SHP77 (cell line): ENCODE measurements at regions not wholly inside any gene's neighbourhood (a gene's known extent, or its start where the extent isn't known, plus 50 kb on each side); places are given as distances from the start of the nearest gene placed in this dataset.

Experiments used
- DNase-seq, 2 experiments: peaks; one replicate each; lab custom pipeline; 2025; lab: John Stamatoyannopoulos, UW

DNA sequence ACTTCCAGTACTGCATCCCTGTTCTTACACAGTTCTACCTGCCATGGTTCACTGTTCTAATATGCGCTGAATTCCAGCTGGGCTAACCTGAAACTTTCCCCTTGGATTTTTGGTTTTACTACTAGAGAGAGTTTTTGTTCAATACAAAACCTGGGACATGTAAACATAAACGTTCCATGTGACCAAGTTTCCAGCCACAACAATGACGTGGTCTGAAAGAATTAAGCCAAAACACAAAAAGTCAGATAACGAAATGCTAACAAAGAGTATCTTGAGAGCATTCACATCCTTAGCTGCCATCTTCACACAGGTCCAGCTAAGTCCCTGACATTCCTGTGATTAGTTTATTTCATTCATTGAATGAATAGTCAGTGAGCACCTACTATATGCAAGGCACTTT lies 467.0 kb upstream of the PKDCC start:
- no peak for DNase-seq

DNA sequence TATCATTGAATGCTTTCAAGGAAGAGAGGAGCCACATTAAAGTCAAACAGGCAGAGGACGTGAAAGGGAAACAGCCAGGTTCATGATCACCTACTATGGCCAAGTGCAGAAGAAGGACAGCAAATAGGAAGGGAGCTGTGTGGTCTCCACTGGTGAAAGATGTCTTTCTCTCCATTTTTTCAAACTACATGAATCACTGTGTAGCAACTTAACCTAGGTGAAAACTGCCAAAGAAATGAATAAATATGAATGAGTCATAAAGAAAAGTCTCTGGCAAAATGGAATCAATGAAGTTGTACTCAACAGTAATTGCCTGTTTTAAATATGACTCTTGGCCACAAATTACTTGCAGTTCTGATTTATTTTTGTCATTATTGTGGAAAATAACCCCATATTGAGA lies 452.6 kb upstream of the PKDCC start:
- DNase-seq: no peak

DNA sequence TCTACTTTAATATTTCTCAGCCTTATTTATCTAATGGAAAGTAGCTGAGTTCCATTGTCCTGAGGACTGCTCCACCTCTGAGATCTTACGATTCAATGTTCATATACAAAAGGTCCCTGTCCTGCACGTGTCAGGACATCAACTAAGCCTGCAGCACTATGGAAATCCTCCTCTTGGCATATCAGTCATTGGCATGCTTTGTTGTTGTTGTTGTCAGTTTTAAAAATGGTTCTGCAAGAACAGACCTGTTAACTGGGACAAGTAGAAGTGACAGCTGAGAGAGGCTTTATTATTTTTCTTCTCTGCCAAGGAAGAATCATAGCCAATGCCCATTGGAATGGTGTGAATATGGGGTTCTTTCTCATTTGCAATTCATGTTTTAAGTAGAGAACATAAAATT lies 450.1 kb upstream of the PKDCC start:
- DNase-seq: no peak

DNA sequence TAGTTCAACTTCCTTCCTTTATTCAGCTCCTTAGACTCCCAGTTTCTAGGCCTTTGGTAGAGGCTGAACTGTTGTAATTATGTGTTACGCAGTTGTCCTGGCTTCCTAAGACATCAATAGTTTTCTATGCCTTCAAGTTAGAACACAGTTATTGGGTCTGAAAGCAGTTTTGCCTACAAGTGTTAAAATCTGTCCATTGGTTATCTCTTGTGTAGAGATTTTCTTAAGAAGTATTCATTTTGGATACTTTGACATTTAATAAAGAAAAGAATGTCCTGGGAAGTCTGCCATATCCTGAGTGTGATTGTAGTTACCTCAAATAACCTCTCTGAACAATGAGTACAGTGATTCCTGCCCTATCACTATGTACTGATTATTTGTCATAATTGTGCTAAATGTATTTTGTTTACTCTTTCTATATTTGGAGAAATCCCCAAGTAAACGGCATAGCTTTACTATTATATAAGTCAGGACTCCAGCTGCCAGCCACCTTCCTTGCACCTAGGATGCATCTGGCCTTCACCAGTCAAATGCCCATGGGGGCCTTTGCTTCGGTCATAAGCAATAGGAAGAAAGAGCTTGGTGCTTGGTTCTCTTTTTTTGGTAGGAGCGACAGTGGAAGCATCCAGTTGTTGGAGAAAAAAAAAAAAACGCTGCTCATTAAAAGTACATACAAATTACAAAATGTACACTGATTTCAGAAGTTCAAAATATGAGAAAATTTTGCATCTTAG lies 449.5 kb upstream of the PKDCC start:
- no peak for DNase-seq

DNA sequence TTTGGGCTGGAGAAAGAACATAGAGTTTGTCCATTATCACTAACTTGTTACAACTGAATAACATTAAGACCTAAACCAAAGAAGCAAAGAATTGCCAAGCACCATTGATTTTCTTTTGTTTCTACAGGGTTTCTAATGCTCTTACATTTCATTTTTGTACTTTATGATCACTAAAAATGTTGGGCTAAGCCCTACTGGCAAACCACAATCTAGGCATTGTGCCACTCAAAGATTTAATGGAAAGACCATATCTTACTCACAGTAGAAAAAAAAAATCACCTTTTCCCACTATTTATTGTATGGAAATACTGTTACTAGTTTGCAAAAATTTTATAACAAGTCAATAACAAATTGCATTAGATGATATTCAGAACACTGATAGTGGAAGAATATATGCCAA lies 447.4 kb upstream of the PKDCC start:
- no peak for DNase-seq

DNA sequence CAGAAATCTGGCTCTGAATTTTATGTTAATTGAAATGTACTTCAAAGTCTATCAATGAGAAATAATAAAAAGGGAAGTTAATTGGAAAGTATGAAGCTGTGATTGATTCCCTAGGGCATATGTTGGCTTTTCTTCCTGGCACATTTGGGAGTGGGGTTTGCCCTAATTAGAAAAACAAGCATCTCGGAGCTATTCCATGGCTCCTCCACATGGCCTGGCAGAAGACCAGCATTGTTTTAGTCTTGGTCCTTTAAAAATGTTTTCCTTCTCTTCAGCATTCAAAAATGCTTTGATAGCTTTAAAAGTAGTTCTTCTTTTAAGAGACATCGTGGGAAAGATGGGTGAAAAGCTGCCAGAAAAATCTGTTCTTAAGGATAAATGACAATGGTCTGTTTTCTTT lies 445.5 kb upstream of the PKDCC start:
- DNase-seq: no peak

DNA sequence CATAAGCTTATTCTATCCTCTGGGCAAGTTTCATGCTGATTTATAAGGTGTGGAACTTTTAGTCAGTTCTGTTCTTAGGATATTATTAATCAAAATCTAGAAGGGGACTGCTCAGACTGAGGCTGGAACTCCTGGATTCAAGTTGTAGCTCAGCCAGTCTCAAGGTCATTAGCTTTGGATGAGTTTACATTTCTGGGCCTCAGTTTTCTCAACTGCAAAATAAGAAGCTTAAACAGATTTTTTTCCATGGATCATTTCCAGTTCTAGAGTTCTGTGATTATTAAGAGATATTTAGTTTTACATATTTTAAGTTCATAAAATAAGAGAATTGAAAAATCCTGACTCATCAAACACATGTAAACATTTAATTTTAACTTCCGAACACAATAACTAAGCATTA lies 442.5 kb upstream of the PKDCC start:
- no peak for DNase-seq

DNA sequence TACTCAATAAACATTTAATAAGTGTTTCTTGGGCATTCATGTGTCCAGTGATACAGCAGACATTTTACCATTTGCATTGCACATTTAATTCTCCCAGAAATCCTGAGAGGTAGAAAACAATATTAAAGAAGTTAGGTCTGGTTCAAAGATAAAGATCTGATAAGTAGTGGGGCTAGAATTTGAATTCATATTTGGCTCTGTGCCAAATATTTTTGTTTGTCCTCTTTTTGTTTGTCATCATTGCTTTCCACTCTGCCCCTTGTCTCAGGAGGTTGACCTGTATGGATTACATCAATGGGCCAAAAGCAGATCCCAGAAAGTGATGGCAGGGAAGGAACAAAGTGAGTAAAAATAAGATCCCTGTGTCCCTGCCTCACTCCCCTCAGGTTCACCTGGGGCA lies 441.9 kb upstream of the PKDCC start:
- no peak for DNase-seq

DNA sequence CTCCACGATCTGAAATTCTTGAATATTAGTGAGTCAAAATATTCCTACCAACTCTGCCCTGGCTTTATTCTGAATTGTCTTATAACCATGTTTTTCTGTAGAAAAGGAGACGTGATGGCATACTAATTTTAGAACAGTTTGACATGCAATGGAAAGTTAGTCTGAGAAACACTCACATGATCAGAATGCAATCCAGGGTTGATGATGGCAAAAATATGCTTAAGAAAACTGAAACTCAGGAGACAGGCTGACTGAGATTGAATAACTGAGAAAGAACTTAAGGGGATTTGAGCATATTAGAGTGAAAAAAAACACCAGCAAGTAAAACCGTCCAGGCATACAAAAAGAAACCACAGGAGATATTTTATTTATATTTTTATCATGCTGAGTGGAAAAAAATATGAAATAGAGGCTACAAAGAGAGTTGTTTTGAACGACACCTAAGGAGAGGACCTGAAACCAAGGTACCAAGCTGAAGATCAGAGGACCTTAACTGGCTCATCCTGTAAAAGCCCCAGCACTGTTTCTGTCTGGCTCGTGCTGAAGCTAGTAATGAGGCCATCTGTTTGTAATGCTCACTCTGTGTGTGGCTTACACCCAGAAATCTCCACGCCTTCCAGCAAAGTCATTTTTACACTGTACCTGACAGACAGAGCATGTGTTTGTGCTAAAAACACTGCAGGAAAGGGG lies 437.2 kb upstream of the PKDCC start:
- no peak for DNase-seq

DNA sequence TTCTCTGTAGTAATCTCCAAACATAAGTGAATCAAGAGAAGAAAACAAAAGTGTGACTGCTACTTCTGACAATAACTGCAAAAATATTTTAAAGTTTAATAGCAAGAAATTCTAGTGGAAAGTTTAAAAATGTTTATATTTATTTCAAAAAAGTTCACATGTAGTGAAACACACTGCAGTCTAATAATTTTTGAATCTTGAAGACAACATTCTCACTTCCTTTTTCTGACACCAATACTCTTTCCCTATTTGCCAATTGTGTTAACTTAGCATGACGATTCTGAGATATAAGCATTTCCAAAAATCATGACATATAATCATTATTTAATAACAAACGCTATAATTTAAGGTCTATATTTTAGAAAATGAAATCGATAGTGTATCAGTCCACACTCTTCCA lies 429.1 kb upstream of the PKDCC start:
- DNase-seq: no peak

DNA sequence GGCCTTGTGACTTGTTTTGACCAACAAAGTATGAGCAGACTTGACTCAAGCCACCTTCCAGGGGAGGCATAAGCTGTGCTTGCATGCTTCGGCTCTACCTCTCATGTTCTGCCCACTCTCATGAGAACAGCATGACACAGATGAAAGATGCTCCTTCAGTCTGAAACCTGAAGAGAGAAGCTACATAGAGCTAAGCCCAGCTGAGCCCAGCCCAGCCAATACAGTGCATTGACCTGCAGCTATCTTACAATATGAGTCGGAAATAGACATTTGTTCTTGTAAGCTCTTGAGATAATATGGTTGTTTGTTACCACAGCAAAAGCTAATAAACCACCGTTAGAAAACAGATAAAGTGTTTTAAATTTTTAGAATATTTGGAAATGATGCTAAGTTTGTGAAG lies 426.7 kb upstream of the PKDCC start:
- DNase-seq: no peak

DNA sequence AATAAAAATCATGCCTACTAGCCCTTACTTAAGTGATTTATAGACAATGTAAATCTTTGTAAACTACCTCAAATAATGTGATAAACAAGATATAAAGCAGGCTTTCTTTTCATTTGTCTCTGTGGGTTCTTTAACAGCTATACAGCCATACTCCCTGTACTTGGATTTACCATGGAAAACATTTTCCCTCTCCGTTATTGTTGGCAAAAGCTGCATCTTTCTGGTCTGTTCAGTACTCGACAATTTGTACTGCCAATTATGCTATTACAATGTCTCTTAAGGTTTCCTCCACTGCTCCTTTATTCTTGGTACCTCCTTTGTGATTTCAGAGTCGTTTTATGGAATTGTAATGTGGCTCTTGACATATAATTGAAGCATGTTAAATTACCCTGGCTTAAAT lies 426.3 kb upstream of the PKDCC start:
- no peak for DNase-seq

DNA sequence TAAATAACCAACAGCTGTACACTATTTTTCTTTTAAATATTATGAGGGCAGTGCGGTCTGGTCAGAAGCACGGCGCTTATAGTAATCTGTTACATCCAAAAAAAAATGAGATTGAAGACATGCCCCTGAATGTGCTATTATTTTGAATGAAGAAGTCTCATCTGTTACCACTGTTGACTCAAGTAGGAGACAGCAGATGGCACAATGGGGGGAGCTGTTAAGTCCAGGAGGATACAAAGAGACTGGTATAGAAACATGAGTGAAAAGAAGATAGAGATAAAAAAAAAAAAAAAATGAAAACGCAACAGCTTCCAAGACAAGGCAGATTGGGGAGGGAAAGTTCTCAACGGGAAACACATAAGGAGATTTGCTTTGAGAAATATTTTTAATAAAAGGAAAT lies 425.5 kb upstream of the PKDCC start:
- no peak for DNase-seq

DNA sequence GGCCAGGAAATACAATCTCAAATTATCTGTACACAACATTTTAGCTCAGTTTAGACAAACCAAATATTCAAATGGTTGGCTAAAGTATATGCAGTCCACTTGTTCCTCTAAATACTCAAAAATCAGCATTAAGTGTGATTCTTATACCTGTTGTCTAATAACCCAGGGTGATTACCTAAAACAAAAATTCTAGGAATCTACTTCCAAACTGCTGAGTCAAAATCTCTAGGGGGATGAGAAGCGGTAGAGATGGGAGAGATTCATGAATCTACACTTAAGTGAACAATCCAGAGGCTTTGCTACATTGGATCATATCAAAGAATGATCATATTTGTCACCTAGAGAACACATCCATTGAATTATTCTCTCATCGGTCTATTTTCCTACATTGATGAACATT lies 420.9 kb upstream of the PKDCC start:
- DNase-seq: no peak

DNA sequence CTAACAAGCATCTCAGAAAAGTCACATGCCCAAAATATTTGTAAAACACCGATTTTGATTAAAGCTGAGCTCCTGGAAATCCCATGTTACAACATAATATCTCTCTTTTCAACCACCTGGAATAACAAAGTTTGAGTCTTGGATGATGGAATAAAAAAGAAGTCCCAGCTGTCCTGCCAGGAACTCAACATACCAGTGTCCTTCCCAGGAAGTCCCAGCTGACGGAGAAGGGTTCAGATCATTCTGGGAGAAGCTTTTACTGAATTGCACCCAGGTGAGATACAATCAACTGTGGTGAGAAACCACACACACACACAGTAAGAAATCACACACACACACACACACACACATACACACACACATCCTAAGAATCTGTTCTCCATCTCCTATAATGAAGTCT lies 413.1 kb upstream of the PKDCC start:
- no peak for DNase-seq

DNA sequence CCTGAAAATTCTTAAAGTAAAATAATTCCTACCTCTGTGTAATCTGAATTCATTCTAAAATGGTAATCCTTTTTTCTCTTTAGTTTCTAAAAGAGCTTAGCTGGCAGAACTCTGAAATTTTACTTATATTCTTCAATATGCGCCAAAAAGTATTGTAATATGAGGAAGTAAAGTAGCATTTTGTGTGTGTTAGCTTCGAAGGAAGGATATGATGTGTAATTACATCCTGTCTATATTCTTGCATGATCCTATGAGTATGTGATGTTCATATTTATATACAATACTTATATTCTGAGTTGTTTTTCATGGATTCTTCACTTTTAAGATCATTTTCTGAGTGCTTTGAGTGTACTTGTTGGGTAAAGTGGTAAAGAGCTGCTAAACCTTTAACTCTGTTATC lies 402.9 kb upstream of the PKDCC start:
- DNase-seq: no peak

DNA sequence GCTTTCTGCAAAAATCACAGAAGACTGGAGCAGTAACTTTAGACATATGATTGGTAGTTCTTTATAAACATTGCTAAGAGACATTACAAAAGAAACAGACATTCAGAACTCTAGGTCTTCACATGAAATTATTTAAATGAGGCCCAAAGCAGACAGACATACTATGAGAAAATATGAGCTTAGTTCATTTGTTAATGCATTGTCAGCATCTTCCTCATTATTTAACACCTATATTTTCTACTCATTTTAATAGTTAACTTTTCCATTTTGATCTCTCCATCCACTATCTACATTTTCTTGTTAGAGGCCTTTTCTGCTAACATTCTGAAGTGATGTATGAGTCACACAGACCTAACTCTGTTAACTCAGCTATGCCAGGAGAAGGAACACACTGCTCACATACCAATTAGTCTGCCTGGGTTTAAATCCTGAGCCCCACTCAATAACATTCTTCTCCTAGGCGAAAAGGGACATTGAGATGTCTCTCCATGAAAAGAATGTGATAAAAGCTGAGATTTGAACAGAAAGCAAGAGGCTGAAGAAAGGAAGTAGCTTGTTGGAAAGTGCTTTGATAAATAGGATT lies 400.3 kb upstream of the PKDCC start:
- DNase-seq: no peak

DNA sequence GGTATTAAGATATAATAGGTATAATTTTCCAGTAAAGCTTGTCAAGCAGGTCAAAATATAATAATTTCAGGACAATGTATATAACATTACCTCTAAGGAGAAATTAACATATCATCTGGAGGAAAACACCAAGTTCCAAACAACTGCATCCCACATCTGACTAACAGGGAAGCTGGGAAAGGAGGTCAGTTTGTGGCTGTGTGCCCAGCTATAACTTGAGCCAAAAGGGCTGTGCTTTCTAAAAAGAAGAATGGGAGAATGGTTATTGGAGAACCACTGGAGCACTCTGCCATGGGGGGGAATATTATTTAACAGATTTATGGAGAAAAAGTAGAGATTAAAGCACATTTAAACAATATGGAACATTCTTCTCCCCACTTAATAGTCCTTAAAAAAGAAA lies 390.6 kb upstream of the PKDCC start:
- no peak for DNase-seq

DNA sequence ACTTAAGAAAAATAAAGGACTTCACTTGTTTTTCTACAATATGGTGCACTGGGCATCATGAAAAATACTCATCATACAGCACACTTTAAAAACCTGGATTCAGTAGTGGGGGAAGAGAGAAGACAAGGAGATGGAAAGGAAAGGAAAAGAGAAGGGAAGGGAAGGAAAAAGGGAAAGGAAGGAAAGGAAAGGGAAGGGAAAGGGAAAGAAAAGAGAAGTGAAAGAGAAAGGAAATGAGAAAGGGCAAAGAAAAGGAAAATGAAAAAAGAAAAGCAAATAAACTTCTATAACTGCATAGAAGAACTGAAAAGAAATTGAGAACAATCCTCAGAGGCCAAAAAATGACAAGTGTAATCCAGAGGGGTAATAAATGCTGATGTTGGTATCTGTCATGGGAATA lies 388.1 kb upstream of the PKDCC start:
- DNase-seq: no peak

DNA sequence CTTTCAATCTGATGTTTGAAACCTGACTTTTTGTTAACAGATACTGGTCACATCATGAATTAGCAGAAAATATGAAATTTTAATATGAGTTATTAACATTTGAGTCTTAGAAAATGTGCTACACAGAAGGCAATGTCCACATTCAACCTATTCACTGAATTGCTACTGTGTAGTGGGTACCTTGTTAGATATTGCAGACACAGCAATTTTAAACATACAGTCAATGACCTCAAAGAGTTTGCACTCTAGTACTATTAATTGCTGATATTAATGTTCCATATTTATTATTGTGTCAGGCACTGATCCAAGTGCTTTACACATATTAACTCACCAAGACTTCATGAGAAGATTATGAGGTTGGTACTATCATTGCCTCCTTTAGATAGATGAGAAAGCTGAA lies 385.4 kb upstream of the PKDCC start:
- no peak for DNase-seq

DNA sequence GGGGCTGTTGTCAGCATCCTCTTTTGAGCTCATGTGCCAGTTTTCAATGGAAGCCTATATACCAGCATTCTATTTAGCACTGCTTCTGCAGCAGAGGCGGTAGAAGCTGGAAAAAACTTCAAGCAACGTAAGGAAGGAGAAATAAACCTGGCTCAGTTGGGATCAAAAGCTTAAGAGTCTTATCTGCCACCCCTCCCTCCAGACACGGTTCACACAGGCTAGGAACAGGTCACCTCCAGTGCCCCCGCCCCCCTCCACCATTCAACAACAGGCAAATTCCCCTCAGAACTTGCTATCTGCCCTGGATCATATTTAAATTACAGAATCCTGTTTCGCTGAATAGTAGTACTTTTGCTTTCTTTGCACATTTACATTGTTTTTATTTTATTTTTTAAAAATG lies 384.8 kb upstream of the PKDCC start:
- no peak for DNase-seq

DNA sequence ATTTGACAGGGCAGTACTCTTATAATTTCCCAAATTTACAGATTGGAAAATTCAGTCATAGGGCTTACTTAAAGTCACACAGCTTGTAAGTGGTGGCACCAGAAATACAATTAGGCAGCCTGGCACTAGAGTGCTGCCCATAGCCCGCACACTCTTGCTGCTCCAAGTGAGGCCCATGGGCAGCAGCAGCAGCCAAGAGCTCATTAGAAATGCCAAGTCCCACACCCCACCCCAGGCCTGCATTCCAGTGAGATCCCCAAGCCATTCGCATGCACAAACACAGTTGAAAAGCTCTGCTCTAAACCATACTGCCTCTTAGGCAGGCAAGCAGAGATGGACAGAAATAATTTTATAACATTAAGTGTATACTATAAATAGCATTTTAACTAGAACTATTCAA lies 379.3 kb upstream of the PKDCC start:
- DNase-seq: no peak

DNA sequence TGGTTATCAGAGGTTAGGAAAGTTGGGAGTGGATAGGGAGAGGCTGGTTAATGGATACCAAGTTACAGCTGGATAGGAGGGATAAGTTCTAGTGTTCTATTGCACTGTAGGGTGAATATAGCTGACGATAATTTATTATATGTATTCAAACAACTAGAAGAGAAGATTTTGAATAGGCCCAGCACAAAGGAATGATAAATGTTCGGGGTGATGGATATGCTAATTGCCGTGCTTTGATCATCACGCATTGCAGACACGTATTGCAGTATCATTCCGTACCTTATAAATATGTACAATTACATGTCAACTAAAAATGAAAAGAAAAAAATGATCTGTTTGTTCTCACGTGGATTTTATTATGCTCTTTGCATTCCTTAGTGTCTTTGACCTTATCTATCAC lies 369.2 kb upstream of the PKDCC start:
- DNase-seq: no peak

DNA sequence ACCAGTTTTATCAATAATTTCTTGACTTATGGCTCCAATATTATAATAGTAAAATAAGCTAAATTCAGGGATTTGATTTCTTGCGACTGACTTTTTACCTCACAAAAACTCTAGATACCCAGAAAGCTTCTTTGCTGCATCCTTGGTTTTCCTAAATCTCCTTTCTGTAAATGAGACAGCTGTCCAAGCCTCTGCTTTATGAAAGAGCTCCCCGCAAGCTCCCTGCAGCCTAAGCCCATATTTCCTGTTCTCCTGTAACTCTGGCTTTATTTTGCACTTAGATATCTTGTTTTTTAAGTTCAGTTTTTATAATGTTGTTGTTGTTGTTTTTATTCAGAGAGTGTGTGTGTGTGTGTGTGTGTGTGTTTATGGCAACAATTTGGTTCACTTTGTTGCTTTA lies 361.7 kb upstream of the PKDCC start:
- DNase-seq: no peak
